Stimulated activated CD8-positive, alpha-beta memory T cell treated with anti-CD3 and anti-CD28 coated beads, Interleukin-15, amount 100 ng/mL, for 1 hour (primary cell): ENCODE measurements at regions not wholly inside any gene's neighbourhood (a gene's known extent, or its start where the extent isn't known, plus 50 kb on each side); places are given as distances from the start of the nearest gene placed in this dataset.

Source experiments
- DNase-seq: peaks from one replicate; pipeline ENCODE4 v3.0.0-alpha.2; 2020; ENCODE audit warnings: low read depth

DNA sequence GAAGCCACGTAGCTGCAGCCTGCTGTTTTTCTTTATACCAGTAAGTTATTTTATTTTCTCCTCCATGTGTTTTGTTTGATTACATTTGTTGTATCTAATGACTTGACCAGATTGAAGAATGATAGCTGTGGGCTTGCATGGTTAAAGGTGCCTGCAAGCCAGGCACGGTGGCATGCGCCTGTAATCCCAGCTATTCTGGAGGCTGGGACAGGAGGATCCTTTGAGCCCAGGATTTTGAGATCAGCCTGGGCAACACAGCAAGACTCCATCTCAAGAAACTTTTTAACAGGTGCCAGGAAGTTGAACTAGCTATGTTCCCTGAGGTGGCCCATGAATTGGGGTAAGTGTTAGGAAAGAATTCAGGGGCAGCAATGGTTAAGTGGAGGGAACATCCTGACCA lies 179.4 kb downstream of the IRS1 start:
- no peak for DNase-seq

DNA sequence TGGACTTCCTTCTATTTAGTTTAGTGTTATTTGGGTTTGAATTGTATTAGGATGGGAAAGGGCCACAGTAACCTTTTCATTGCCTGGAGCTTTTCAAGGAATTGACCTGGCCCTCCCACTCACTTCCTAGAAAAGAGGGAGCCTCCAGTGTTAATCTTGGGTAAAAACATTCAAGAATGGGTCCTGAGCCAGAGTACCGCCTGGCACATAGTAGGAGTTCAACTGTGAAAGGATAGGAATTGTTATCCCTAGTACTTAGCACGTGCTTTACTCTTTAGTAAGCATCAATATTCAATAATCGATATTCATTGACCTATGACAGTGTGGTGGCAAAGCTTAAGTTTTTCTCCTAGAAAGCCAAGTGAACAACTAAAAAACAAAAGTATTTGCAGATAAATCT lies 179.9 kb downstream of the IRS1 start:
- DNase-seq = no peak

DNA sequence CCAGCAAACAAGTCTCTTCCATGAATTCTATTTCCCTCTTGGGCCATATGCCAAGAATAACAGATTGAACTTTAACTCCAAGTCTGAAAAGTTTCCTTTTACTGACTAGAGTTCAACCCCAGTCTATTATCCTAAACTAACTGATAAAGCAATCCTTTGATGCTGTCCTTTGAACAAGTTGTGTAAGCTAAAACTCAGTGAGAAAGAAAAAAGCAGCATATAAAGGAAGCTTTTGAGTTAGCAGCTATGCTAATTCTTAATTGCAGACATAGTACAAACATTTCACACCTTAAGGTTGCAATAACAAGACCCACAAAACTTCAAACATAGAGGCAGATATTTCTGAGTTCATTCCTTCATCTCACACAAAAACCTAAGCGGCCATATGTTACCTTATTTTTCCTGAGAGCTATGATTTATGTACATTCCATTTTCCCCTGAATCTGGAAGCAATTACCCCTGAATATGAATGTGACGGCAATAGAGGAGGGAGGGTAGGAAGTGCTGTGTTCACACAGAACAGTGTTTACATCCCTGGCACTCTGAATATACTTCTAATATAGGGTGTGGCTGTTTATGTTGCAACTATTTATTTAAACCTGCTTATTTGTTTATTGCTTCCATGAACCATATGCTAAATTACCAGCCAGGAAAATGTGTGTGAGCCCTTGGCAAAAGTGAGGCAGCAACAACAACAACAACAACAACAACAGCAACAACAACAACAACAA lies 180.6 kb downstream of the IRS1 start:
- no peak for DNase-seq

DNA sequence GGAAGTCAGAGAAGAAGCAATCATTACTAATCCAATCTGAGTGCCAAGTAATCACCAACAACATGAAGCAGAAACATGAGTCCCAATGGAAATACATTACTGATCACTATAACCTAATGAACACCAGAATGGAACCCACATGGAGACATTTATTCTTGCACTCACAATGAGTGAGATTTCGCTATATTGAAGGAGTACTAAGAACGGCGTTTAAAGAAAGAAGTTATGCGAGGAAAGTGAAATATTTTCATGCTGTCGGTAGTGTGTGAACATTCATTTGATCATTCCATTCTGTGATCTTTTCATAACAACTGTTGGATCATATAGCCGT lies 181.1 kb downstream of the IRS1 start:
- DNase-seq = no peak

DNA sequence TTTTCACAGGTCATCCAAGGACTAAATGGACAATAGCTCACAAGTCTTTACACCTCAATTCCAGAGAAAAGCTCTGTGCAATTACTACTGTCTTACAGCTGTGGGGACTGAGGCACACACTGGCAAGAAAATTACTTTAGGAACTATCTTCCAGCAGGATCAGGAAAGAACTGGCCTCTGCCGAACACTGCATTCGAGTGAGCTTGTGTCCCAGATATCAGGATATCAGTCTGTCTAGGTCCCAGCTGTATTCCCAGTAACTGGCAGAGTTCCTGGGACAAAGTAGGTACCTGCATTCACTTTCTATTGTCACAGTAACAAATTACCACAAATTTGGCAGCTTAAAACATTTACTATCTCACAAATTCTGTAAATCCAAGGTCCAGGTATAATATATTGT lies 183.7 kb downstream of the IRS1 start:
- DNase-seq = no peak

DNA sequence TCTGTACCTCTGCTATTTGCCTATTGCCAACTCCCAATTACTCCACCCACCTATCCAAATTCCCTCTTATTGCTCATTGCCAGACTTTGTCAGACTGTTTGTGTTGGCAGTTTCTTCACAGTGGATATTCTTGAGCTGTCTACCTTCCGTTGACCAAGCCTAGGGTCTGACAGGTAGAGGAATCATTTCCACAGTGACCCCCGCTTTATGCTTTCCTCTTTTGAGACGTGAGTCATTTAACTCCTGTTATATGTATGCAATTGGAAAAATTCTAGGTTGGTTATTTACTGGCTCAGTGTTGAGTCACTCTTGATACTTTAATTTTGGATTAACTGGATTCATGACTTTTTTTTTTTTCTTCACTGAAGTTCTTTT lies 187.7 kb downstream of the IRS1 start:
- no peak for DNase-seq

DNA sequence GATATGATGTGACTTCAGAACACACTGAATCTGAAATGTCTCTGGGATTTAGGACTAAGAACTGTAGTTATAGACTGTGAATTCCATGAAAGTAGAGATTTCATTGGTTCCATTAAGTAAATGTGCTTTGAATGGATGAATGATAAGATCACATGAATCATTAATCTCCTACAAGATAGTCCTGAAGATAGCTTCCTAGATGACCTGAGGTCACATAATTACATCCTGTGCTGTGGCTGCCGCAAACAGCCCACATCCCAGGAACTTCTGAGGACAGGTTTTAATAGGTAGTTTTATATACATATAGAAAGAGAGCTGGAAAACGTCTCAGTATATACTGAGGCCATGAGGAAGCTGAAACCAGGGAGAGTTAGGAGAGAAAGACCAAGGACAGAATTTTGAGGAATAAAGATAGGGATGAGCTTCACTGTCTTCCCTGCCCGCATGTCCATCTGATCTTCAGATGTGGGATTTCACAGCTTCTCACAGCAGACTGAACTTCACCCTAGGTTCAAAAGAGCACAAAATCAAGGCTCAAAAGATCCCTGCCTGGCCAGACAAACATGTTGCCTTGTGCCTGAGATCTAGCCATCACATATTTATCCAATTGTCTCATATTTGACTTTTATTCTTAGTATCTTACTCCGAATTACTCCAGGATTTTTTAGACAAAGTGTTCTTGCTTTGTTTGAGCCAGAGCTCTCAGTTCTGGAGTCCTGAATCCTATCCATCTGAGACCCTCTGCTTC lies 188.2 kb downstream of the IRS1 start:
- no peak for DNase-seq

DNA sequence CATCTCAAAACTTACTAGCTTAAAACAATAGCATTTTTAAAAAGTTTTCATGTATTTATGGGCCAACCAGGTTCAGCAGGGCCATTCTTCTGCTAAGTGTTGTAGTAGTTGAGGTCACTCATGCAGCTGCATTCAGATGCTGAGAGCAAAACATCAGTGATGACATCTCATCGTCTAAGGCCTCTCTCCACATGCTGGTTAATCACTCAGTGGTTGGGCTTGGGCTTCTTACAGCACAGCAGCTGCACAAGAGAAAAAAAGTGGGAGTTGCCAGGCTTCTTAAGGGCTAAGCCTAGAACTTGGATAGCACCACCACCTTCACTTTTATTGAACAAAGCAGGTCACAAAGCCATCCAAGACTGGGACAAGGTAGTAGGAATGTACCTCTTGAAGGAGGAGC lies 190.3 kb downstream of the IRS1 start:
- no peak for DNase-seq

DNA sequence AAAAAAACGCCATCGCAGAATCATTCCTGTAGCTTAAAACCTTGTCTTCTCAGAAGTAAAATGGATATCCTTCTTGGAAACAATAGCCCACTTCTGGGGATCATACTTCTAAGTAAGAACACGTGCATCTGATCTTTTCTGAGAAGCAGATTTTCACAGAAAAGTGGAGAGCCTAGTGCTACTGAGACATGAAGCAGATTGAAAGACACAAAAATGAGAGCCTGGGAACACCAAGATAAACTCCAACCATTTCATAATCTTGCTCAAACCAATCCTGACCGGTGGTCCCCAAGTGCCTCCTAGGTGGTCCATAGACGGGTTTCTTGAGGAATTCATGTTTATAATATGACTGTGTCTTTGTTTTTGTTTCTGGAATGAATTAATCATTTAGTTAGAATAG lies 191.2 kb downstream of the IRS1 start:
- no peak for DNase-seq

DNA sequence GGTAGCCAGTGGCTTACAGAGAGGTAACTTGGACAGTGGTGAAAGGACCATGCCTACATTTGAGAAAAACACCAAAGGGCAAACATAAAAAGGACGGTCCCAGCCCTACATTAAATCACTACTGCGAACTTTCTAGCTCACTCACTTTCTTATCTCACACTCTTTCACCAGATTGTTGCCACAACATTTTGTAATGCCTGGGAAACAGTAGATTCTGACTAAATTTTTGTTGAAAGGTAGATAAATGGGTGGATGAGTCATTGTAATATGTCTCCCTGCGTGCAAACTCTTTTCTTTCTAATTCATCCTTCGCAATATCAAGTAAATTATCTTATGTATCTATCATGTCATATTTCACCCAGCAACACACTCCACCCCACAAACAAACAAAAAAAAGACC lies 192.2 kb downstream of the IRS1 start:
- DNase-seq = no peak

DNA sequence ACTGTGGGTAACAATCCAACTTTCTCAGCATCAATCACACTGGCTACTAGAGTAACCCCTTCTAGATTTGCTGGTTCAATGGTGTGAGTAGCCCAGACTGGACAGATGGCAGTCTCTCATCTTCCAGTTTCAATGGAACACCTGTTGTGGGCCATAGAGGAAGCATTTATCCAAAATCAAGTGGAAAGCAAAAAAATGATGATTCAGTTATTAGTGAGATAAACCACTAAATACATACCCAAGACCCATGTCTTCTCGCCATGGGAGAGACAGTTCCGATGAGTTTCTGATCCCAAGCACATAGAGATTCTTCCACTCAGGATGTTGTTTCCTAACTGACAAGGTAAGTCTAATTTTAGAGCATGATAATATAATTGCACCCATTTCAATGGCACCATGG lies 194.0 kb downstream of the IRS1 start:
- no peak for DNase-seq

DNA sequence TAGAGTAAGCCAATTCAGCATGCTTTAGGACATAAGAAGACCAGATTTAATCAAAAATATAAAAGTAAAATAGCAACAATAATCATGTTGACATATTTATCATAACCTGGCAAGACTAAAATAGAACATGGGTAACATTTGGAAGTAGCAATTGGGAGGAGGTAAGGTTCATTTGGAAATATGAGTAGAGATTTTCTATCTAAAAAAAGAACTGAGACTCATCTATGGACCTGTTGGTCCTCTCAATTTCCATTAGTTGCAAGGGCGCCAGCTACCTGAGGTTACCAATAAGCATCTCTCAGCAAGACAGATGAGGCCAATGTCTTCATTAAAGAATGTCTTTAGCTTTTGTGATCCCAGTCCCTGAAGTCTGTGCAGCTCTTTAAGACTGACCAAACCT lies 196.0 kb downstream of the IRS1 start:
- no peak for DNase-seq

DNA sequence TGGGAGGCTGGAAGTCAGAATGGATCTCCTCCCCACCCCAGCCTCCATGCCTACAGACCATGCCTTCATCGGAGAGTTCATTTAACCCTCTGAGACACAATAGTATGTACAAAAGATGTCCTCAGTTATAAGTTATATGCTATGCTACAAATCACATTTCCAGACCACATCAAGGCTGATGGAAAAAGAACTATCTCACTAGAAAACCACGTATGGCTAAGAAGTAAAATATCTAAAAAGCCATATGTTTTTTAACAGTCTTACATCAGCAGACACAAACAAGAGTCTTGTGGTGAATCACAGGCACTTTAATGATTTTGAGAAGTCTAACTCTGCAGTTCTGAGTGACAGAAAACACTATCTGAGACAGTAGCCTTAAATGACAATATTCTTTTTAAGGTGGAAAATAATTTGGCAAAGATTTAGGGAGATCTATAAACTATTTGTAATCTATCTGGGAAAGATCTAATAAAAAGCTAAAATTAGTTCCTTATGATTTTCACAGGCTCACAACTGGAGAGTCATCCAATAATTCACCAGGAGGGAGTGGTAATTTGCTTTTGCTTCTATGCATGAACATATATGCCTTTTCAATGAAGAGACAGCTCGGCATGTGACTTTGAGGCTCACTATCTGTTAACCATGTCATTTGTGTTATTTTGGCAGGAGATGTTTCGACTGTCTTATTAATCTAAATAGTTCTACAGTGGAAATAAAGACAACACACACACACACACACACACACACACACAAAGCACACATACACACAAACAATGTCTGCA lies 197.5 kb downstream of the IRS1 start:
- no peak for DNase-seq

DNA sequence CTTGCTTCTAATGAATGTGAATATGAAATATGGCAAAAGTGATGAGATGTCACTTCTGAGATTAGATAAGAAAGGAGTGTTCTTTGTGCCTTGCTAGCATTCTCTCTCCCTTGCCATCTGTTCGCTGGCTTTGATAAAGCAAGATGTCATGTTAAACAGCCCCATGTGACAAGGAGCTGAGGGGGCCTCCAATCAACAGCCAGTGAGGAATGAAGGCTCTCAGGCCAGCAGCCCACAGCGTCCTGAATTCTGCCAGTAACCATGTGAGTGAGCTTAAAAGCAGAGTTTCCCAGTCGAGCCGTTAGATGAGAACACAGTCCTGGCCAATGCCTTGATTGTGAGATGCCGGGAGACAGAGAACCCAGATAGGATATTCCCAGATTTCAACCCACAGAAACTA lies 198.8 kb downstream of the IRS1 start:
- DNase-seq = no peak

DNA sequence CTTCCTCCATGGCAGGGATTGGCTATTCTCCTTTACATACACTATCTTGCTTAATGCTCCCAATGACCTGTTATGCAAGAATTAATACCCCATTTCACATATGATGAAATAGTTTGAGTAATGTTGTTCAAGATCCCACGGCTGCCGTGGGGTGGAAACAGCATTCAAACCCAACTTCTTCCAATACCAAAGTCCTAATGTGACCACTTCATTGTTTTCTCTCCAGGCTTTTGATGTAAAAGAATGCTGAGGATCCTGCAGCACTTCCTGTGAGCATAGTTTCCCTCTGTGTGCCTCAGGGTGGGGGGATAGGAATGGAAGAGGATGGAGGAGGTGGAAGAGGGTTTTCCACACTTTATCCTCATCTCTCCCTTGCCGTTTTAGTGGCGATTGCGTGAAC lies 199.4 kb downstream of the IRS1 start:
- no peak for DNase-seq

DNA sequence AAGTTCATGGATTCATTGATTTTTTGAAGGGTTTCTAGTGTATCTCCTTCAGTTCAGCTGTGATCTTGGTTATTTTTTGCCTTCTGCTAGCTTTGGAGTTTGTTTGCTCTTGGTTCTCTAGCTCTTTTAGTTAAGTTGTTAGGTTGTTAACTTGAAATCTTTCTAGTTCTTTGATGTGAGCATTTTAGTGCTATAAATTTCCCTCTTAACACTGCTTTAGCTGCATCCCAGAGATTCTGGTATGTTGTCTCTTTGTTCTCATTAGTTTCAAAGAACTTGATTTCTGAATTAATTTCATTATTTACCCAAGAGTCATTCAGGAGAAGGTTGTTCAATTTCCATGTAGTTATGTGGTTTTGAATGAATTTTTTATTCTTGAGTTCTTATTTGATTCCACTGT lies 210.6 kb downstream of the IRS1 start:
- DNase-seq = no peak

DNA sequence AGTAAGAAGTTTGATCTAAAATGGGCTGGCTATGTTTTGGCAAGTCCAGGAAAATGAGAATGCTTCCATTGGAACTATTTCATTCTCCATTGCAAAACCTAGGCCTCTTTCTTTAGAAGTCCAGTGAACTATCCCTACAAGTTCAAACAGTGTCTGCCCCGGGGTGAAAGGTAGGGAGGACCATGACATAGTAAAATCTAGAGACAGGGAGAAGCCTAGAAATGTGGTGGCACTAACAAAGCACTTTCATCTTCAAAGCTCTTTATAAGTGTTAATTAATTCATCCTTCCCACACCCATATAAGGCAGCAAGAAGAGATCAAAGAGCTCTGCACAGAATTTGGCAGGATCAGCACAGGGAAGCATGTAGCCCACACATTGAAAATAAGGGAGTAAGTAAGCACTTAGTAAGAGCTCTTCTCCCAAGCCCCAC lies 214.5 kb downstream of the IRS1 start:
- DNase-seq = no peak

DNA sequence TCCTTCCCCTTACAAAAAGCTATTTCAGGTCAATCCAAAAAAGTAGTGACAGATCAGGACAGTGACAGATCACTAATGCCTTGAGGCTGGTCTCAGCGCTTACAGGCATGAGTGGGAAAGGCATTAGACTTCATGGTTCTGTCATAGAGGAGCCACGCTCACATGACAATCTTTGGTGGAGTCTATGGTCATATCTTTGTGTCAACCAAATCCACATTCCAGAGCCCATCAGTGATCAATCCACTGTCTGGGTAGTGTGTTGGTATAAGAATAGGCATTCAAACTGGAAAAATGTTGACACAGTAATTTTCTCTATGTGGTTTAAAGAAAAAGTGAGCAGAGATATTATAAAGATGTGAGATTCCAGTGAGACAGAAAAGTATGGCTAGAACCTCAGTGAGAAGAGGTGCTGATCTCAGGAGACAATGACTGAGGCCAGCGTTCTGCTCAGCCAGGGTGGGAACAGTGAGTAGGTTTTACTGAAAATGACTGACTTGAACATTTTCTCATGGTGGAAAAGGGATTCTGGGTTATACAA lies 215.0 kb downstream of the IRS1 start:
- DNase-seq = no peak

DNA sequence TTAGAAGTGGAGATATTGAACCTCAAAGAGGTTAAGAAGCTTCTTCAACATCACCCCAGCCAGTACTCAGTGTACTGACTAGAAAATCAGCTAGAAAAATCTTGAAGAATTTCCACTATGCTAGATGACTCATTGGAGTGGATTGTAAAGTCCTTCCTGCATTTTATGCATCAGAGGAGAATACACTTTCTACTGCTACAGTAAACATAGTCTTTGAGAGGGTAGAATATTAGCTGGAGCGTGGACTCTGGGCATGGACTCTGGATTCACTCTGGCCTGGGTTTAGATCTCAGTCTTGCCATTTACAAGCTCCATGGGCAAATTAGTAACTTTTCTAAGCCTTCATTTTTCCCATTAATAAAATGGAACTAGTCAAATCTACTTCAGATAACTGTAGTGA lies 215.9 kb downstream of the IRS1 start:
- no peak for DNase-seq

DNA sequence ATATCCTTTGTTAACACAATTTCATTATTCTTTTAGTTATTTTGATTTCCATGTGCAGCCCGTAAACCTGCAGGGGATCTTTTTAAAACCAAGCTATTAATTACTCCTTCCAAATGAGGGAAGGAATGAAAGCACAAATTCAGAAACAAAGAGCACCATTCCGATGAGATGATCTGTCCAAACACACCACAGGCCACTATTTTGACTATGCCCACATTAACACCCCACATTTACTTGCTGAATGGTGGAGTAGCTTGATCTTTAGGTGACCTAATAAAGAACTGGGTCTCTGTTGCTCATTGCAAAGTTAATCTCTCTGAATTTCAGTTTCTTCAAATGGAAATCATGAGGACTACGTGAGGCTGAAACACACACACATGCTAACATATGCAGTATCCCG lies 218.0 kb downstream of the IRS1 start:
- no peak for DNase-seq

DNA sequence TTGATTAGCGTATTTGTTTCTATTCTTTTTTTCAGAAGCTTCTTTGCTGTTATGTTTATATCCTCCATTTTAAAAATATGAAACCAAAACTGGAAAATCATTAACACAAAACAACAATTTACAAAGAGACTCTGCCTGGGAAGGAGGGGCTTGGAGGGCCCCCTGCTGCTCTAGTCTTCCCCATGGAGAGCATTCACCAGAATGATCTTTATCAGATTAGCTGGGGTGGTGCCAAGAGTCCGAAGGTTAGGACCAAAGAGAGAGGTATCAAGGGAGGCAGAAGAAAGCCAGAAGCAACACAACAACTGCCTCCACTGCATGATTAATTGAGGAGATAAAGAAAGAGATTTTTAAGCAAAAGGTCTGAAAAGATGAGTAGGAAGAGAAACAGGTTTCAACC lies 218.6 kb downstream of the IRS1 start:
- no peak for DNase-seq

DNA sequence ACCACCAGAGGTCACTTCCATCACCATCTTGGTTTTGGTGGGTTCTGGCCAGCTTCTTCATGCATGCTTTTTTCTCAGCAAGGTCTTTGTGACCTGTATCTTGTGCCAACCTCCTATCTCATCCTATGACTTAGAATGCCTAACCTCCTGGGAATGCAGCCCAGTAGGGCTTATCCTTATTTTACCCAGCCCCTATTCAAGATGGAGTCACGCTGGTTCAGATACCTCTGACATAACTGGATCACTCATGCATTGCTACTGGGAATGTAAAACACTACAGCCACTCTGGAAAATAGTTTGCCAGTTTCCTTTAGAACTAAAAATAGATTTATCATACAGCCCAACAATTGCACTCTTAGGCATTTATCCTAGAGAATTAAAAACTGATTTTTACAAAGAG lies 219.2 kb downstream of the IRS1 start:
- DNase-seq = no peak

DNA sequence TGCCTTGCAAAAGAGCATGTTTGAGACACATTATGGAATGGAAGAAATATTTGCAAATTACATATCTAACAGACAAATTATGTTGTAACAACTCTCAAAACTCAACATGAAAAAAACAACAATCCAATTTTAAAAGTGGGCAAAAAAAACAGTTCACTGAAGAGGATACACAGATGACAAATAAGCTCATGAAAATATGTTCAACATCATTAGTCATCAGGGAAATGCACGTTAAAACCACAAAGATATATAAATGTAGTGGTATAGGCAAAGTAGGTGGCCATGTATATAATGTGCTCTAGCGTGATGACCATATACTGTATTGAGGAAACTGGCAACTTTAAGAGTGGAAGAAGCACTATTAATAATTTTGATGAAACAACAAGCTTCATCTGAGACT lies 220.1 kb downstream of the IRS1 start:
- DNase-seq = no peak
